COLO668 (cell line): ENCODE measurements at regions not wholly inside any gene's neighbourhood (a gene's known extent, or its start where the extent isn't known, plus 50 kb on each side); places are given as distances from the start of the nearest gene placed in this dataset.
"Not testable (repeated sequence)": the region's sequence is repeated elsewhere in the genome, so short reads cannot be mapped to it uniquely, and the experiment has no call there.

Experiments used
- DNase-seq: peaks from one replicate; lab custom pipeline; 2025; ENCODE audit not compliant: unreplicated experiment; lab: John Stamatoyannopoulos, UW

DNA sequence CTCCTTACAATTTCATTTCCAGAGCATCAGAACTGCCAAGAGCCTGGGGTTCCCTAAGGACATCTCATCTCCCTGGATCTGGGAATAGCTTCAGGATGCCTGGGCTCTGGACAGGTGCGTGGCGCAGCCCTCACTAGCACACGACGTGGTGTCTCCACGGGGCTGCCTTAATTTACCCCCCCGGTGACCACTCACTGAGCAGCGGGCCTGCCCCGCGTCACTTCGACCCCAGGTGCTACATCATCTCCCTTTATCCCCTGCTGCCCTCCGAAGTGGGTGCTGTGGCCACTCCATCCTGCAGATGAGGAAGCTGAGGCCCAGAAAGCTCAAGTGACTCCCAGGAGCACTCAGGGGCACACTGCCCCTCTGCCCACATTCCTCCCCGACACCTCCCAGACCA lies 177.8 kb upstream of the SFSWAP start:
- no peak for DNase-seq

DNA sequence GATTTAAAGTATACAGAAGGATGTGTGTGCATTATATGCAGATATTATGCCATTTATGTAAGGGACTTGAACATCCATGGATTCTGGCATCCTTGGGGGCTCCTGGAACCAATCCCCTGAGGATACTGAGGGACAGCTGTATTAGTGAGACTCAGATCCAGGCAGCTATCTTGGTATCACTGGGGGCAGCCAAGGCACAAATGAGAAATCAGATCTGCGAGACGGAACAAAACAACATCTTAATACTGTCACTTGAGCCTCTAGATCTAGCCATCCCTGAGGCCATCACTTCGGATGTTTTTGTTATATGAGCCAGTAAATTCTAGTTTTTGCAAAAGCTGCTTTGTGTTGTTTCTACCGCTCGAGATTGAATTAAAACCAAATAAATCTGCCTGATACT lies 175.1 kb upstream of the SFSWAP start:
- no peak for DNase-seq

DNA sequence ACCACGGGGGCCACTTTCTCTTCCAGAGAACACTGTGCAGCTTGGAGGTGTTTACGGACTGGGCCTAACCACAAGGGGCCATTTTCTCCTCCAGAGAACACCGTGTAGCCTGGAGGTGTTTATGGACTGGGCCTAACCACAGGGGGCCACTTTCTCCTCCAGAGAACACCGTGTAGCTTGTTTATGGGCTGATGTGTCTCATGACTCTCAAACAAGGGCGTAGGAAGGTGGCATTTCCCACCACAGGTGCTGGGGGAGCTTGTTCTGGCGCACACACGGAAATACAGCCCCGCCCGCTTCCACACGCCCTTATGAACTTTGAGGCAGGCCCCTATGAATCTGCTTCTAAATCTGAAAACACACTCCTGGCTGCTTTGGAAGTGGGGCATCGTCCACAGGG lies 174.6 kb upstream of the SFSWAP start:
- DNase-seq, result no peak

DNA sequence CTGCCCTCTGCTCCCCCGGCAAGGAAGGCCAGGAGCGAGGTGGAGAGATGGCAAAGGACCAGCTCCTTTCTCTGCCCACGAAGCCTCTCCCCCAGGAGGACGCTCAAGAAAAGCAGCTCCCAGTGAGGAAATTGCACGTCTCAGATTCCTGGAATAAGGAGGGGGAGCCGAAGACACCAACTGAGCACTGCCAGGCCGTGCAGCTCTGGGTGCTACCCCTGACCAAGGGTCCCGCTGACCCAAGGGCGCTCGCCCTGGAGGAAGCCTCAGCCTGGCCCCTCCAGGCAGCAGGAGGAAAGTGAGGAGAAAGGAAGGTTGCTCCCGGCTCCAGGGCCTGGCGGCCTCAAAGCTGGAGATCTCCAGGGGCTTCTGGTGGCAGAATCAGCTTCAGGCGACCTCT lies 174.1 kb upstream of the SFSWAP start:
- DNase-seq, result no peak

- DNase-seq, result no peak
Measured at GRCh38 chr12:131537267-131537958, 173.5 kb upstream of the SFSWAP start.

- no peak for DNase-seq
Measured at GRCh38 chr12:131539381-131539780, 171.5 kb upstream of the SFSWAP start.

DNA sequence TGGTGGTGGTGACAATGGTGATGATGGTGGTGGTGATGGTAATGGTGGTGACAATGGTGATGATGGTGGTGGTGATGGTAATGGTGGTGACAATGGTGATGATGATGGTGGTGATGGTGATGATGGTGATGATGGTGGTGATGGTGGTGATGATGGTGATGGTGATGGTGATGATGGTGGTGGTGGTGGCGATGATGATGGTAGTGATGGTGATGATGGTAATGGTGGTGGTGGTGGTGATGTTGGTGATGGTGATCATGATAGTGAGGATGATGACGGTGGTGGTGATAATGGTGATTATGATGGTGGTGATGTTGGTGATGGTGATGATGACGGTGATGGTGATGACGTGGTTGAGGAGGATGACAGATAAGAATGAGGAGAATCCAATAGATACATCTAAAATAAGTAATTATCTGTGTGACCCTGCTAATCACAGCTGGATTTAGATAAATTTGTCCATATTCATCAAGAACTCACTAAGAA lies 170.7 kb upstream of the SFSWAP start:
- DNase-seq, result no peak

GRCh38 chr12:131541512-131541911 lies 169.4 kb upstream of the SFSWAP start:
- not testable (repeated sequence) for DNase-seq

GRCh38 chr12:131542351-131542750 lies 168.5 kb upstream of the SFSWAP start:
- no peak for DNase-seq

- no peak for DNase-seq
Measured at GRCh38 chr12:131543040-131543439, 167.8 kb upstream of the SFSWAP start.

GRCh38 chr12:131547555-131547954 lies 163.3 kb upstream of the SFSWAP start:
- no peak for DNase-seq

GRCh38 chr12:131550121-131550520 lies 160.8 kb upstream of the SFSWAP start:
- DNase-seq, result no peak

GRCh38 chr12:131551675-131552491 lies 159.0 kb upstream of the SFSWAP start:
- DNase-seq, result no peak

DNA sequence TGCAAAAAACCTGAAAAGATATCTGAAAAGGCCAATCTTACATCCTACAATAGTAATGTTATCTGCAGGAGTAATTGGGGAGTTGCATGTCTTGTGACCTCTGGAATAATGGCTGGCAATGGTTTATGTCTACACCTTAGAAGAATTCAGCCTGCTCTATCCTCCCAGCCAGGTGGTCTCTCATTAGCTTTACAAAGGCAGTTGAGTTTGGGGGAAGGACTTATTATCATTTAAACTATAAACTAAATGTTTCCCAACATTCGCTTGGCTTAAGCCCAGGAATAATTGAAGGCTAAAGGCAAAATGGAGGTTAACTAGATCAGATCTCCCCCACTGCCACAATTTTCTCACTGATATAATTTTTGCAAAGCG lies 158.4 kb upstream of the SFSWAP start:
- DNase-seq, result no peak

GRCh38 chr12:131553096-131553777 lies 157.7 kb upstream of the SFSWAP start:
- no peak for DNase-seq

GRCh38 chr12:131555197-131555846 lies 155.6 kb upstream of the SFSWAP start:
- DNase-seq, result no peak

DNA sequence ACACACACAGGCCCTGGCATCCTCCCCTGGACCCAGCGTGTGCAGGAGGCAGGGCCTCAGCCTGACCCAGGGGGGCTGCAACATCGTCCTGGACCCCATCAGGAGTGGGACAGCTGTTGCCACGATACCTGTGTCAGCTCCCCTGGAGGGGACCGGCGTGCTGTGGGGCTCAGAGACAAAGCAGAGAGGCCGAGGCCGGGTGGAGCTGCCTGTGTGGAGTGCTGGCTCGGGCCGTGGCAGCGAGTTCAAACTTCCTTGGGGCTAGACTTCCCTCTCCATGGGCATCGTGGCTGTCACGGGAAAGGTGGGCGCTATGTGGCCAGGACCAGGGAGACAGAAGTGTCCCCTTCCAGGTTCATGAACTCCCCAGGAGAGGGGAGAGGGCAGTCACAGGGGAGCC lies 155.0 kb upstream of the SFSWAP start:
- DNase-seq, result no peak

DNA sequence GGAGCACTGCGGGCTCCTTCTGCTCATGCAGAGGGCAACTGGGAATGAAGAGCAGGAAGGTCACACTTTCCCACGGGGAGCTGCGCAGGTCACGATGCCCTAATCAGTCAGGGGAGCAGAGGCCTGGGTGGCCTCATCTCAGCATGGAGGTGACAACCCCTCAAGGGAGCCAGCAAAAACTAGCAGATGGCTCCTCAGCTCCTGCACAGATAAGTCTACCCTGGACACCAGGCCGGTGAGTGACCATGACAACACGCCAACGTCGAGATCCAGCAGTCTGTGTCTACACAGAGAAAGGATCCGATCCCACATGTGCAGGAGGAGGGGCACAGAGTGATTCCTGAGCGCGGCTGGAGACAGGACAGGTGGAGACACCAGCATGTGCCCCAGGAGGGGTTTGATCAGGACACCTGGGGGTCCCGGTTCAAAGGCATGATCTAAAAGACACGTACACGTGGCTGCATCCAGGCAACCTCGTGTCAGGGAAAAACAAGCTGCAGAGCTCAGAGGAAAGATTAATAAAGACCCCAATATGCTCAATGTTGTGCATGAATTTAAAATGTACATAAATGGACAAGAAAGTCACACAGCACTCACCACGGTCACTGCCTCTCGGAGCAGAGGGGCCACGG lies 153.7 kb upstream of the SFSWAP start:
- no peak for DNase-seq

- DNase-seq, result no peak
Measured at GRCh38 chr12:131559517-131560516, 151.1 kb upstream of the SFSWAP start.

GRCh38 chr12:131561051-131561450 lies 149.8 kb upstream of the SFSWAP start:
- DNase-seq, result no peak
